ENCODE measurements at regions not wholly inside any gene's neighbourhood (a gene's known extent, or its start where the extent isn't known, plus 50 kb on each side); places are given as distances from the start of the nearest gene placed in this dataset.

- Histone ChIP-seq H3K9me3 (no peaks in the 10 kb centered on the region), H3K4me3 (no peak overlapping the region), H3K36me3 (no peaks in the 10 kb centered on the region), H3K4me1 (ENCODE audit: insufficient read depth) (no peaks in the 10 kb centered on the region), H3K27ac (no peak overlapping the region), H3K27me3 (no peaks in the 10 kb centered on the region)
- 27 to 36% (median 32%) methylated on average over 4 of the region's 4 CpGs for WGBS, 3 donors
- no peak for DNase-seq
- no peak for TF ChIP-seq CTCF (IDR thresholded peaks at IDR 0.05)
- TF ChIP-seq EP300 (IDR thresholded peaks at IDR 0.05): no peak
- intact Hi-C loops (cut with DNase I): no loop called here
Measured at GRCh38 chr1:76021846-76022245, 52.7 kb upstream of the ST6GALNAC3 start.

GRCh38 chr1:76023669-76024435 is 50.7 kb upstream of the ST6GALNAC3 start:
- Histone ChIP-seq H3K27ac (no peak overlapping the region), H3K9me3 (no peaks in the 10 kb centered on the region), H3K4me3 (no peak overlapping the region), H3K4me1 (ENCODE audit: insufficient read depth) (no peaks in the 10 kb centered on the region), H3K27me3 (no peaks in the 10 kb centered on the region), H3K36me3 (no peaks in the 10 kb centered on the region)
- DNase-seq: no peak
- intact Hi-C loops (cut with DNase I): no loop called here
- TF ChIP-seq POLR2A (IDR thresholded peaks at IDR 0.05) (no peak), CTCF (IDR thresholded peaks at IDR 0.05) (no peak), EP300 (IDR thresholded peaks at IDR 0.05) (no peak)
- WGBS, 3 donors: 29 to 34% (median 29%) methylated on average over 1 of the region's 1 CpG
